ENCODE measurements at regions not wholly inside any gene's neighbourhood (a gene's known extent, or its start where the extent isn't known, plus 50 kb on each side); places are given as distances from the start of the nearest gene placed in this dataset.

DNA sequence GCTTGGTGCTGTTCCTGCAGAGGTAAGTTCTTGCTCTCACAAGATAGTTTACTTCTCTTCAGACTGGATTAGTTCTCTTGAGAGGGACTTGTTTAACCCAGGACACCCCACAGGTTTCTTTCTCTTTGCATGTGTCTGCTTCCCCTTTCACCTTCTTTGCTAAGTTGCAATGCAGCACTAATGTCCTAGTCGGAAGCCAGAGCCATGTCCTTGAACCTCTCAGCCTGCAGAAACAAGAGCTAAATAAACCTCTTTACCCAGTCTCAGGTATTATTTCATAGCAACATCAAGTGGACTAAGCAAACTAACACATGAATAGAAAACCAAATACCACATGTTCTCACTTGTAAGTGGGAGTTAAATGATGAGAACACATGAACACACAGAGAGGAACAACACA, 915.2 kb downstream of the NSUN3 start:
- TF ChIP-seq, protein P1, sequence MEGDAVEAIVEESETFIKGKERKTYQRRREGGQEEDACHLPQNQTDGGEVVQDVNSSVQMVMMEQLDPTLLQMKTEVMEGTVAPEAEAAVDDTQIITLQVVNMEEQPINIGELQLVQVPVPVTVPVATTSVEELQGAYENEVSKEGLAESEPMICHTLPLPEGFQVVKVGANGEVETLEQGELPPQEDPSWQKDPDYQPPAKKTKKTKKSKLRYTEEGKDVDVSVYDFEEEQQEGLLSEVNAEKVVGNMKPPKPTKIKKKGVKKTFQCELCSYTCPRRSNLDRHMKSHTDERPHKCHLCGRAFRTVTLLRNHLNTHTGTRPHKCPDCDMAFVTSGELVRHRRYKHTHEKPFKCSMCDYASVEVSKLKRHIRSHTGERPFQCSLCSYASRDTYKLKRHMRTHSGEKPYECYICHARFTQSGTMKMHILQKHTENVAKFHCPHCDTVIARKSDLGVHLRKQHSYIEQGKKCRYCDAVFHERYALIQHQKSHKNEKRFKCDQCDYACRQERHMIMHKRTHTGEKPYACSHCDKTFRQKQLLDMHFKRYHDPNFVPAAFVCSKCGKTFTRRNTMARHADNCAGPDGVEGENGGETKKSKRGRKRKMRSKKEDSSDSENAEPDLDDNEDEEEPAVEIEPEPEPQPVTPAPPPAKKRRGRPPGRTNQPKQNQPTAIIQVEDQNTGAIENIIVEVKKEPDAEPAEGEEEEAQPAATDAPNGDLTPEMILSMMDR (IDR thresholded peaks at IDR 0.05): no peak
- TF ChIP-seq OVOL2 (CRISPR knock-in tag; IDR thresholded peaks at IDR 0.05; ENCODE audit: borderline replicate concordance): no peak
- no peak for TF ChIP-seq NR2C2 (CRISPR knock-in tag; IDR thresholded peaks at IDR 0.05)

Measured in WTC11 (cell line).